ENCODE measurements at regions not wholly inside any gene's neighbourhood (a gene's known extent, or its start where the extent isn't known, plus 50 kb on each side); places are given as distances from the start of the nearest gene placed in this dataset.

DNA sequence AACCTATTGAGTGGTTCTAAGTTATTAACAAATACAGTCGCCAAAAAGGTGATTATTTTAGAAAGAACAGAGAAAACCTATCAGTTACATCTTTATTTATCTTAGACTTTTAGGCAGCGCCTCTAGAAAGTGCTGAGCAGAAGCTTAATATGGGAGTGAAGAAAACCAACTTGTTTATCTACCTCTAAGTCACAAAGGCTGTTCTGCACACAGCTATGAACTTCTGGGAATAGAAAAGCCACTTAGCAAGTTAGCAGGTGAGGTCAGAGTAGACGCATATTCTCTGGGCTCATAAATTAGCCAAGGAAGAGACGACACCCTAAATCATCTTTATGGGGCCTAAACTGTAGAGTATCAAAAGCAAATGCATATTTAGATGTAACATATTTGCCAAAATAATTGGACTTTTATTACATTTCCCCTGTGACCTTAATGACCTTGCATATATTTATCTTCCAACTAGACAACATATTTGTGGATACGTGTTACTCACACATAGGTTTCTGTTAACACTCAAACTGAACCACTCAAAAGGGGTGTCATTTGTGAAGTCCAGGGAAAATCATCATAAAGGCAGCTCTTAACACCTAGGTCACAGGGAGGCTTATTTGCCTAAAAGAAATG is 267.1 kb downstream of the ADGB start:
- no peak overlapping the region for H3K4me3 ChIP-seq (ENCODE audit: low read length)
- H3K27ac ChIP-seq (ENCODE audit: low read length), result no peak overlapping the region
- 40% methylated on average over 1 of the region's 5 CpGs for WGBS (ENCODE audit: insufficient coverage, low lambda C conversion rate)

GRCh38 chr6:146866731-146867414 is 268.1 kb downstream of the ADGB start:
- no peak for DNase-seq
- no peak overlapping the region for H3K4me3 ChIP-seq (ENCODE audit: low read length)
- no peaks in the 10 kb centered on the region for H3K4me1 ChIP-seq (ENCODE audit: control insufficient read depth, insufficient read depth, low read length)
- H3K27me3 ChIP-seq (ENCODE audit: control insufficient read depth, insufficient read depth, low read length), result no peaks in the 10 kb centered on the region
- H3K36me3 ChIP-seq (ENCODE audit: control insufficient read depth, insufficient read depth, low read length), result no peaks in the 10 kb centered on the region
- no peaks in the 10 kb centered on the region for H3K9me3 ChIP-seq (ENCODE audit: control insufficient read depth, low read depth, low read length)
- WGBS (ENCODE audit: insufficient coverage, low lambda C conversion rate), result 100% methylated on average over 2 of the region's 4 CpGs
- no peak overlapping the region for H3K27ac ChIP-seq (ENCODE audit: low read length)

More for the DNA sequence above, 267.1 kb downstream of the ADGB start:
- DNase-seq, result no peak
- Histone ChIP-seq H3K4me1 (ENCODE audit: control insufficient read depth, insufficient read depth, low read length) (no peaks in the 10 kb centered on the region), H3K9me3 (ENCODE audit: control insufficient read depth, low read depth, low read length) (no peaks in the 10 kb centered on the region), H3K27me3 (ENCODE audit: control insufficient read depth, insufficient read depth, low read length) (no peaks in the 10 kb centered on the region), H3K36me3 (ENCODE audit: control insufficient read depth, insufficient read depth, low read length) (no peaks in the 10 kb centered on the region)

- Histone ChIP-seq H3K27ac (ENCODE audit: low read length) (no peak overlapping the region), H3K9me3 (ENCODE audit: control insufficient read depth, low read depth, low read length) (no peaks in the 10 kb centered on the region), H3K4me3 (ENCODE audit: low read length) (no peak overlapping the region), H3K27me3 (ENCODE audit: control insufficient read depth, insufficient read depth, low read length) (no peaks in the 10 kb centered on the region), H3K36me3 (ENCODE audit: control insufficient read depth, insufficient read depth, low read length) (no peaks in the 10 kb centered on the region), H3K4me1 (ENCODE audit: control insufficient read depth, insufficient read depth, low read length) (no peaks in the 10 kb centered on the region)
- WGBS (ENCODE audit: insufficient coverage, low lambda C conversion rate), result no CpG with 5 or more reads among the region's 4 CpGs
- DNase-seq, result no peak
Observed at GRCh38 chr6:146868671-146869209, 270.0 kb downstream of the ADGB start.

DNA sequence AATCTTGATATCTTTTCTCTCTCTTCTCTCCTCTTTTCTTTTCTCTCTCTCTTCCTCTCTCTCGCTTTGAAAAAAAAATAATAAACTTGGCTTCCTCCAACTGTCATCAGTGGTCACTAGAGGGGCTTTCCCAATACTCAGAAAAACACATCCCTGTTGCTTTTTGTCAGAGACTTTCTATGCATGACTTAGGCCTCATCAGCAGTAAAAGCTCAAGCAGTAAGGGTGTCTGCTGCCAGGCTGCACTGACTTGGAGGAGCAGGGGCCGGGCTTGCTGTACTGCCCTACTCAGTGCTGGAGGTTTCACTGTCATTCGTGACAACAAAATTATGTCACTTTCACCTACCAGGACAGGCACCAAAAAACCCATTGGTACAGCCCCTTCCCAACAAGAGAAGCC is 272.0 kb downstream of the ADGB start:
- no peaks in the 10 kb centered on the region for H3K9me3 ChIP-seq (ENCODE audit: control insufficient read depth, low read depth, low read length)
- H3K4me1 ChIP-seq (ENCODE audit: control insufficient read depth, insufficient read depth, low read length), result no peaks in the 10 kb centered on the region
- 100% methylated on average over 1 of the region's 3 CpGs for WGBS (ENCODE audit: insufficient coverage, low lambda C conversion rate)
- no peak overlapping the region for H3K4me3 ChIP-seq (ENCODE audit: low read length)
- H3K36me3 ChIP-seq (ENCODE audit: control insufficient read depth, insufficient read depth, low read length), result no peaks in the 10 kb centered on the region
- H3K27ac ChIP-seq (ENCODE audit: low read length), result no peak overlapping the region
- H3K27me3 ChIP-seq (ENCODE audit: control insufficient read depth, insufficient read depth, low read length), result no peaks in the 10 kb centered on the region
- DNase-seq, result no peak

DNA sequence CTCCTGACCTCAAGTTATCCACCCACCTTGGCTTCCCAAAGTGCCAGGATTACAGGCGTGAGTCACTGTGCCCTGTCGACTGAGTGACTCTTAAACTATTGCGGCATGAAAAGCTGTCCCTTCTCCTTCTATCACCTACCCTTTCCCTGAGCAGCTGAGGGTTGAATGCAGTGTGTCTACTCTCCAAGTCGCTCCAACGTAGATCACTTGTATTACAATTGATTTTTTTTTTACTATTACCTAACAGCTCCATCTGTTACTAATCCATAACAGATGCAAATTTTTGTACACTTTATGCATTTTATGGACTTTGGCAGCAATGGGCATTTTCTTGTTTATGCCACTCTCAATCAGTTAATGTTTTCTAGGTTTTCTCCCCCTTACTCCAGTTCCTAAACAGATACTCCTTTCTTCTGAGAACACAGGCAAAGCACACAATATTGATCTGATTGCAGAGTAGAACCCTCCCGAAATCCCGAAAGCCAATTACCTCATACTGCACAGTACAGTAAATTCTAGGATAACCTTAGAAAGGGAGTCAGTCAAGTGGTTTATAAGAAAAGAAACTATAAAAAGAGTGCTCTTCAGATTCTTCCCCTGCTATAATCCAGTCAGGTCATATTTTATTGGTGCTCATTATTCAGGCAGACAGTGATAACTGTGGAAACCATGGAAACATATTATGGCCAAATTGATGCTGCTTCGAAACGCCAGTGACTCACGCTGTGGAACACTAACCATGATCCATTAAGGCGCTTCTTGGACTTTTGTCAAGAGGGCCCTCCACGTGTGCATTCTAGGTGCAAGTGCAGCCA is 273.0 kb downstream of the ADGB start:
- 88% methylated on average over 2 of the region's 12 CpGs for WGBS (ENCODE audit: insufficient coverage, low lambda C conversion rate)
- no peak overlapping the region for H3K27ac ChIP-seq (ENCODE audit: low read length)

GRCh38 chr6:146872426-146872785 is 273.6 kb downstream of the ADGB start:
- WGBS (ENCODE audit: insufficient coverage, low lambda C conversion rate), result 80% methylated on average over 1 of the region's 1 CpG
- Histone ChIP-seq H3K36me3 (ENCODE audit: control insufficient read depth, insufficient read depth, low read length) (no peaks in the 10 kb centered on the region), H3K4me3 (ENCODE audit: low read length) (no peak overlapping the region), H3K4me1 (ENCODE audit: control insufficient read depth, insufficient read depth, low read length) (no peaks in the 10 kb centered on the region), H3K27ac (ENCODE audit: low read length) (no peak overlapping the region), H3K9me3 (ENCODE audit: control insufficient read depth, low read depth, low read length) (no peaks in the 10 kb centered on the region), H3K27me3 (ENCODE audit: control insufficient read depth, insufficient read depth, low read length) (no peaks in the 10 kb centered on the region)
- DNase-seq, result no peak

More for the DNA sequence above, 273.0 kb downstream of the ADGB start:
- no peaks in the 10 kb centered on the region for H3K36me3 ChIP-seq (ENCODE audit: control insufficient read depth, insufficient read depth, low read length)
- no peaks in the 10 kb centered on the region for H3K4me1 ChIP-seq (ENCODE audit: control insufficient read depth, insufficient read depth, low read length)
- no peak overlapping the region for H3K4me3 ChIP-seq (ENCODE audit: low read length)
- H3K27me3 ChIP-seq (ENCODE audit: control insufficient read depth, insufficient read depth, low read length), result no peaks in the 10 kb centered on the region
- no peaks in the 10 kb centered on the region for H3K9me3 ChIP-seq (ENCODE audit: control insufficient read depth, low read depth, low read length)
- DNase-seq, result peak in 1 of 2 donors; percentile 49

- Histone ChIP-seq H3K4me1 (ENCODE audit: control insufficient read depth, insufficient read depth, low read length) (peaks cover 10% of the 10 kb centered on the region), H3K9me3 (ENCODE audit: control insufficient read depth, low read depth, low read length) (no peaks in the 10 kb centered on the region), H3K27ac (ENCODE audit: low read length) (no peak overlapping the region), H3K27me3 (ENCODE audit: control insufficient read depth, insufficient read depth, low read length) (no peaks in the 10 kb centered on the region), H3K36me3 (ENCODE audit: control insufficient read depth, insufficient read depth, low read length) (no peaks in the 10 kb centered on the region), H3K4me3 (ENCODE audit: low read length) (no peak overlapping the region)
- WGBS (ENCODE audit: insufficient coverage, low lambda C conversion rate), result 100% methylated on average over 2 of the region's 4 CpGs
- no peak for DNase-seq
Observed at GRCh38 chr6:146874278-146875018, 275.7 kb downstream of the ADGB start.

- H3K4me1 ChIP-seq (ENCODE audit: control insufficient read depth, insufficient read depth, low read length), result peaks cover 10% of the 10 kb centered on the region
- H3K27ac ChIP-seq (ENCODE audit: low read length), result no peak overlapping the region
Observed at GRCh38 chr6:146875927-146876270, 277.1 kb downstream of the ADGB start.

DNA sequence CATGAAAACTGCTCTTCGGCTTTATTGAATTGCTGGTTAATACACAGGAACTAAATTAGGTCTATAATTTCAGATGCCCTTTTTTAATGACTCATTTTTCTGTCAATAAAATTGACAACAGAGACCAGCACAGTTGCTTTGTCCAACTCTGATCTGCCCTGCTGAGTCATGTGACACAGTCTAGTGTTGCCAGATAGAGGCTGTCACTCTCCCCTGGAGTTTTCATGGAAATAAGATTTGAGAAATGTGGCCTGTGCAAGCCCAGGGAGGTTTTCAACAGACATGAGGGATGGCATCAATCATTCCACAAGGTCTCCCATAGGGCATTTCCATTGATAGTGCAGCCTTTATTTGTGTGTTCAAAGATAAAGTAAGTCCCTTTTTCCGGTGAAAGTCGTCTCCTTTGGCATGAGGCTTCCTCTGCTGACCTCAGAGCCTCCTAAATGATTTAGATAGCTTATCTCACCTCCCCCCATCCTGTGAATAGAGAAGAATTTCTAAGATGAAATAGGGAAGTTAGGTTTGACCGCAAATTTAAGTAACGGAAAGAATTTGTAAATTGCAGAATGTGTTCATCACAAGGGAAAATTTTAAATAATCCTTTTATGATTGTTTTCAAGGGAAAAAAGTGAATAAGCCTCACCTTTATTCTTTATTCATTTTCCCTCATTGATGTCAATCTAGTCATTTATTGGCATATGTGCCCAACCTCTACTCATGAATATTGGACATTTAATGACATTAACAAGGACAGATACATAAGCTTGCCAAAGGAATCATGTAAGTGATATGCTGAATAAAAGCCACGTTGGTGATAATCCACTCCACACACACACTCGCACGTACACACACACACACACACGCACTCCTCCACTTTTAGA is 277.7 kb downstream of the ADGB start:
- no peak for DNase-seq
- Histone ChIP-seq H3K4me1 (ENCODE audit: control insufficient read depth, insufficient read depth, low read length) (peaks cover 10% of the 10 kb centered on the region), H3K27ac (ENCODE audit: low read length) (no peak overlapping the region), H3K27me3 (ENCODE audit: control insufficient read depth, insufficient read depth, low read length) (no peaks in the 10 kb centered on the region), H3K4me3 (ENCODE audit: low read length) (no peak overlapping the region), H3K36me3 (ENCODE audit: control insufficient read depth, insufficient read depth, low read length) (no peaks in the 10 kb centered on the region), H3K9me3 (ENCODE audit: control insufficient read depth, low read depth, low read length) (no peaks in the 10 kb centered on the region)
- WGBS (ENCODE audit: insufficient coverage, low lambda C conversion rate), result 80% methylated on average over 1 of the region's 9 CpGs

More at GRCh38 chr6:146875927-146876270, 277.1 kb downstream of the ADGB start:
- no peaks in the 10 kb centered on the region for H3K27me3 ChIP-seq (ENCODE audit: control insufficient read depth, insufficient read depth, low read length)
- WGBS (ENCODE audit: insufficient coverage, low lambda C conversion rate), result 100% methylated on average over 1 of the region's 4 CpGs
- no peaks in the 10 kb centered on the region for H3K36me3 ChIP-seq (ENCODE audit: control insufficient read depth, insufficient read depth, low read length)
- no peaks in the 10 kb centered on the region for H3K9me3 ChIP-seq (ENCODE audit: control insufficient read depth, low read depth, low read length)
- H3K4me3 ChIP-seq (ENCODE audit: low read length), result no peak overlapping the region
- no peak for DNase-seq

Data from large intestine (tissue), 3 donors.